ENCODE measurements at regions not wholly inside any gene's neighbourhood (a gene's known extent, or its start where the extent isn't known, plus 50 kb on each side); places are given as distances from the start of the nearest gene placed in this dataset.

DNA sequence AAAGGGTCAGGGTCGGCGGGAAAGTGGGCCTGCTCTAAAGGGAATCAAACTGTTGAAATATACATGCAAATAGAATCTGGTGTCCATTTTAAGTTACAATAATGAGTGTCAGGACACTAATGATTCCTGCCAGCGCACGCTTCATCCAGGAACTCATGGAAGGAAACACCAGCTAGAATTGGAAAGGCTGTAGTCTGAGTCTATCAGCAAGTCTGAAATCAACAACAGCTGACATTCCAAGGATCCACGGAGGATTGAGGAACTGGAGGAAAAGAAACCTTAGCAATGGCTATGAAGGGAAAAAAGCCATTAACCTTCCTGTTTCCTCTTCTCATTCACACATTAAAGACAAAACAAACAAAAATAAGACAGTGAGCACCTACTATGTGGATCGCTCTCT, 1063.1 kb downstream of the NTRK3 start:
- Histone ChIP-seq H3K27me3 (ENCODE audit: insufficient read depth, poor library complexity, severe bottlenecking) (no peaks in the 10 kb centered on the region), H3K27ac (replicated peaks) (no peak overlapping the region), H3K4me3 (replicated peaks; ENCODE audit: insufficient read depth, low read length) (no peak overlapping the region)
- no peak for DNase-seq (ENCODE audit: low read depth in 1 of 2, low spot score in 1 of 2)
- TF ChIP-seq, protein P1, sequence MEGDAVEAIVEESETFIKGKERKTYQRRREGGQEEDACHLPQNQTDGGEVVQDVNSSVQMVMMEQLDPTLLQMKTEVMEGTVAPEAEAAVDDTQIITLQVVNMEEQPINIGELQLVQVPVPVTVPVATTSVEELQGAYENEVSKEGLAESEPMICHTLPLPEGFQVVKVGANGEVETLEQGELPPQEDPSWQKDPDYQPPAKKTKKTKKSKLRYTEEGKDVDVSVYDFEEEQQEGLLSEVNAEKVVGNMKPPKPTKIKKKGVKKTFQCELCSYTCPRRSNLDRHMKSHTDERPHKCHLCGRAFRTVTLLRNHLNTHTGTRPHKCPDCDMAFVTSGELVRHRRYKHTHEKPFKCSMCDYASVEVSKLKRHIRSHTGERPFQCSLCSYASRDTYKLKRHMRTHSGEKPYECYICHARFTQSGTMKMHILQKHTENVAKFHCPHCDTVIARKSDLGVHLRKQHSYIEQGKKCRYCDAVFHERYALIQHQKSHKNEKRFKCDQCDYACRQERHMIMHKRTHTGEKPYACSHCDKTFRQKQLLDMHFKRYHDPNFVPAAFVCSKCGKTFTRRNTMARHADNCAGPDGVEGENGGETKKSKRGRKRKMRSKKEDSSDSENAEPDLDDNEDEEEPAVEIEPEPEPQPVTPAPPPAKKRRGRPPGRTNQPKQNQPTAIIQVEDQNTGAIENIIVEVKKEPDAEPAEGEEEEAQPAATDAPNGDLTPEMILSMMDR (IDR thresholded peaks at IDR 0.05; ENCODE audit: insufficient read depth, low read length) = no peak
- TF ChIP-seq, protein P2, sequence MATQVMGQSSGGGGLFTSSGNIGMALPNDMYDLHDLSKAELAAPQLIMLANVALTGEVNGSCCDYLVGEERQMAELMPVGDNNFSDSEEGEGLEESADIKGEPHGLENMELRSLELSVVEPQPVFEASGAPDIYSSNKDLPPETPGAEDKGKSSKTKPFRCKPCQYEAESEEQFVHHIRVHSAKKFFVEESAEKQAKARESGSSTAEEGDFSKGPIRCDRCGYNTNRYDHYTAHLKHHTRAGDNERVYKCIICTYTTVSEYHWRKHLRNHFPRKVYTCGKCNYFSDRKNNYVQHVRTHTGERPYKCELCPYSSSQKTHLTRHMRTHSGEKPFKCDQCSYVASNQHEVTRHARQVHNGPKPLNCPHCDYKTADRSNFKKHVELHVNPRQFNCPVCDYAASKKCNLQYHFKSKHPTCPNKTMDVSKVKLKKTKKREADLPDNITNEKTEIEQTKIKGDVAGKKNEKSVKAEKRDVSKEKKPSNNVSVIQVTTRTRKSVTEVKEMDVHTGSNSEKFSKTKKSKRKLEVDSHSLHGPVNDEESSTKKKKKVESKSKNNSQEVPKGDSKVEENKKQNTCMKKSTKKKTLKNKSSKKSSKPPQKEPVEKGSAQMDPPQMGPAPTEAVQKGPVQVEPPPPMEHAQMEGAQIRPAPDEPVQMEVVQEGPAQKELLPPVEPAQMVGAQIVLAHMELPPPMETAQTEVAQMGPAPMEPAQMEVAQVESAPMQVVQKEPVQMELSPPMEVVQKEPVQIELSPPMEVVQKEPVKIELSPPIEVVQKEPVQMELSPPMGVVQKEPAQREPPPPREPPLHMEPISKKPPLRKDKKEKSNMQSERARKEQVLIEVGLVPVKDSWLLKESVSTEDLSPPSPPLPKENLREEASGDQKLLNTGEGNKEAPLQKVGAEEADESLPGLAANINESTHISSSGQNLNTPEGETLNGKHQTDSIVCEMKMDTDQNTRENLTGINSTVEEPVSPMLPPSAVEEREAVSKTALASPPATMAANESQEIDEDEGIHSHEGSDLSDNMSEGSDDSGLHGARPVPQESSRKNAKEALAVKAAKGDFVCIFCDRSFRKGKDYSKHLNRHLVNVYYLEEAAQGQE (IDR thresholded peaks at IDR 0.05; ENCODE audit: insufficient replicate concordance, low read depth) = no peak
- no peak for TF ChIP-seq SPI1 (IDR thresholded peaks at IDR 0.05; ENCODE audit: borderline replicate concordance, low read depth)
- TF ChIP-seq GABPA (IDR thresholded peaks at IDR 0.05; ENCODE audit: low read depth) = no peak
- TF ChIP-seq POLR2AphosphoS5 (IDR thresholded peaks at IDR 0.05; ENCODE audit: low read depth) = no peak

DNA sequence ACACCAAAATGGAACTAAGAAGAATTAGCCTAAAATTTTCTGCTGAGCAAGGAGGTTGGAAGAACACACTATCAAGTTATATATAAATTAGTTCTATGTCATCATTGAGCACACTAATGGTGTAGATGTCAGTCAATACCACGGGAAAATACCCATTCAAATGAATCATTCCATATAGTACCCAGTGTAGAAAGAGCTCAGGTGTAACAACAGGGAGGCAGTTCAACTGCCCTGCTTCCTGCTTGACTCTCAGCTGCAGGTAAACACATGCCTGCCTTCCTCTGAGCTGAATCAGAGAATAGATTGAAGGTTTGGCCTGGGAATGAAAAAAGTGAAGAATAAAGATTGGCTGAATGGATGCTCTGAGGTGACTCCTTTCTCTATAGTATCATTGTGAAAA, 1088.0 kb downstream of the AGBL1 start:
- Histone ChIP-seq H3K27ac (replicated peaks) (no peak overlapping the region), H3K27me3 (ENCODE audit: insufficient read depth, poor library complexity, severe bottlenecking) (no peaks in the 10 kb centered on the region), H3K4me3 (replicated peaks; ENCODE audit: insufficient read depth, low read length) (no peak overlapping the region)
- no peak for DNase-seq (ENCODE audit: low read depth in 1 of 2, low spot score in 1 of 2)
- no peak for TF ChIP-seq POLR2AphosphoS5 (IDR thresholded peaks at IDR 0.05; ENCODE audit: low read depth)
- no peak for TF ChIP-seq GABPA (IDR thresholded peaks at IDR 0.05; ENCODE audit: low read depth)
- no peak for TF ChIP-seq SPI1 (IDR thresholded peaks at IDR 0.05; ENCODE audit: borderline replicate concordance, low read depth)
- TF ChIP-seq, protein P2 (IDR thresholded peaks at IDR 0.05; ENCODE audit: insufficient replicate concordance, low read depth) = no peak
- TF ChIP-seq, protein P1 (IDR thresholded peaks at IDR 0.05; ENCODE audit: insufficient read depth, low read length) = no peak

DNA sequence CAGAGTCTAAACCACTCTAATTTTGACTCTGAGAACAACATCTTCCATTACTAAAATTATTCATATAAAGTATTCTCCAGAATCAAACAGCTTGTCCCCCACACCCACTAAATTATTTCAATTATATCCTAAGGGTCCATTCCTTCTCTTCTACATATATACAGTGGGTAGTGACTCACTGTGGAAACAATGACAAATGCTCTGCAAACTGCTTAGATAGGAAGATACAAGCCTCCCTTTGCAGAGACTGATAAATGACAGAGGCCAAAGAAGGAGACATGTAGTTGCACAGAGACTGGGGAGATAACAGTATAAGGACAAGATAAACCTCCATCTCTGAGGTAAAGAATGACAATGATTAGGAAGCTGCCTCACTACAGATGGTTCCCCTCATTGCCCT, 1087.4 kb downstream of the AGBL1 start:
- Histone ChIP-seq H3K27ac (replicated peaks) (no peak overlapping the region), H3K27me3 (ENCODE audit: insufficient read depth, poor library complexity, severe bottlenecking) (no peaks in the 10 kb centered on the region), H3K4me3 (replicated peaks; ENCODE audit: insufficient read depth, low read length) (no peak overlapping the region)
- no peak for DNase-seq (ENCODE audit: low read depth in 1 of 2, low spot score in 1 of 2)
- TF ChIP-seq, protein P2 (IDR thresholded peaks at IDR 0.05; ENCODE audit: insufficient replicate concordance, low read depth) = no peak
- no peak for TF ChIP-seq GABPA (IDR thresholded peaks at IDR 0.05; ENCODE audit: low read depth)
- TF ChIP-seq, protein P1 (IDR thresholded peaks at IDR 0.05; ENCODE audit: insufficient read depth, low read length) = no peak
- TF ChIP-seq POLR2AphosphoS5 (IDR thresholded peaks at IDR 0.05; ENCODE audit: low read depth) = no peak
- no peak for TF ChIP-seq SPI1 (IDR thresholded peaks at IDR 0.05; ENCODE audit: borderline replicate concordance, low read depth)

Measured in HL-60 (cell line).